K562 (cell line): ENCODE measurements at regions not wholly inside any gene's neighbourhood (a gene's known extent, or its start where the extent isn't known, plus 50 kb on each side); places are given as distances from the start of the nearest gene placed in this dataset.

ENCODE experiments used
- SIN3A ChIP-seq, 2 experiments: fragments of 150-350 bp in 1 of 2; IDR thresholded peaks; 2 replicates each; pipeline ENCODE4 v1.6.1; 2011 to 2016; ENCODE audit warnings: borderline replicate concordance in 2 of 2, low read depth in 2 of 2, low read length in 2 of 2, mild to moderate bottlenecking in 2 of 2, moderate library complexity in 2 of 2; ENCODE audit not compliant: control insufficient read depth in 1 of 2
- ZNF12 ChIP-seq: sonication (generic); formaldehyde crosslinking; IDR thresholded peaks from 2 replicates; pipeline ENCODE4 v1.4.0; 2020; ENCODE audit warnings: mild to moderate bottlenecking, missing genetic modification reagents
- ZNF766 ChIP-seq: fragments of 200-800 bp; sonication (Bioruptor generic); conservative IDR thresholded peaks from 2 replicates; pipeline ENCODE4 v1.6.1; 2016; ENCODE audit warnings: missing genetic modification characterization, missing compliant biosample characterization
- TF ChIP-seq, protein P1 (sequence below), 3 experiments: IDR thresholded peaks in 2 of 3; conservative IDR thresholded peaks in 1 of 3; 2 replicates each; pipeline ENCODE4 v1.5.1; 2011 to 2012; ENCODE audit warnings: low read length in 3 of 3, mild to moderate bottlenecking in 3 of 3, control low read depth in 2 of 3, improper control_type of control experiment in 1 of 3, inconsistent platforms in 1 of 3, low read depth in 1 of 3, mixed read lengths in 1 of 3, moderate library complexity in 1 of 3; ENCODE audit not compliant: insufficient read depth in 2 of 3

GRCh38 chr2:18105929-18106328 is 227.5 kb downstream of the KCNS3 start:
- TF ChIP-seq, protein P1, sequence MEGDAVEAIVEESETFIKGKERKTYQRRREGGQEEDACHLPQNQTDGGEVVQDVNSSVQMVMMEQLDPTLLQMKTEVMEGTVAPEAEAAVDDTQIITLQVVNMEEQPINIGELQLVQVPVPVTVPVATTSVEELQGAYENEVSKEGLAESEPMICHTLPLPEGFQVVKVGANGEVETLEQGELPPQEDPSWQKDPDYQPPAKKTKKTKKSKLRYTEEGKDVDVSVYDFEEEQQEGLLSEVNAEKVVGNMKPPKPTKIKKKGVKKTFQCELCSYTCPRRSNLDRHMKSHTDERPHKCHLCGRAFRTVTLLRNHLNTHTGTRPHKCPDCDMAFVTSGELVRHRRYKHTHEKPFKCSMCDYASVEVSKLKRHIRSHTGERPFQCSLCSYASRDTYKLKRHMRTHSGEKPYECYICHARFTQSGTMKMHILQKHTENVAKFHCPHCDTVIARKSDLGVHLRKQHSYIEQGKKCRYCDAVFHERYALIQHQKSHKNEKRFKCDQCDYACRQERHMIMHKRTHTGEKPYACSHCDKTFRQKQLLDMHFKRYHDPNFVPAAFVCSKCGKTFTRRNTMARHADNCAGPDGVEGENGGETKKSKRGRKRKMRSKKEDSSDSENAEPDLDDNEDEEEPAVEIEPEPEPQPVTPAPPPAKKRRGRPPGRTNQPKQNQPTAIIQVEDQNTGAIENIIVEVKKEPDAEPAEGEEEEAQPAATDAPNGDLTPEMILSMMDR (IDR thresholded peaks at IDR 0.05 in 2 of 3, conservative IDR thresholded peaks at IDR 0.05 in 1 of 3; ENCODE audit: insufficient read depth in 2 of 3, low read depth in 1 of 3, low read length in 3 of 3) = no peak
- TF ChIP-seq SIN3A (IDR thresholded peaks at IDR 0.05; ENCODE audit: borderline replicate concordance in 2 of 2, control insufficient read depth in 1 of 2, low read depth in 2 of 2, low read length in 2 of 2) (no peak), ZNF766 (no peak), ZNF12 (CRISPR knock-in tag) (no peak)
